ENCODE measurements at regions not wholly inside any gene's neighbourhood (a gene's known extent, or its start where the extent isn't known, plus 50 kb on each side); places are given as distances from the start of the nearest gene placed in this dataset.

DNA sequence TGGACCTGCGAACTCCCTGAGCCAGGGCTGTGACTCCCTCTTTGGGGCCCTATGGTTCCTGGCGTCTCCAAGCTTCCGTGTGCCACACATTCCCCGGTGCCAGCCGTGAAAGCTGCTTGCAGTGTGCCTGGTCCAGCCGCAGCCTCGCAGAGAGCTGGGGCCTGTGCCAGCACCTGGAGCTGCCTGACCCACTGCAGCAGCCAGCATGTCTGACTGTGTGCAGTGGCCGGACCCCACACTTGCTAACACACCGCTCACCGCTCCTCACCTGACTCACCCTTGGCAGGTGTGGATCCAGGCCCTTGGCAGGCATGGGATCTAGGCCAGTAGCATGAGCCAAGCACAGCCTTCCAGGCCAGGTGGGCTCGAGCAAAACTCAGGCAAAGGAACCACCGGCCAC is 227.5 kb downstream of the OTOR start:
- no peak overlapping the region for H3K4me3 Mint-ChIP-seq
- no peak overlapping the region for H3K4me3 ChIP-seq (ENCODE audit: low read length)
- peaks cover 3% of the 10 kb centered on the region for H3K9me3 Mint-ChIP-seq
- POLR2A ChIA-PET: no interaction called here
- no peaks in the 10 kb centered on the region for H3K36me3 Mint-ChIP-seq (ENCODE audit: low read depth)
- peaks cover 0 to 22% of the 10 kb centered on the region in 2 experiments for H3K9me3 ChIP-seq (ENCODE audit: control insufficient read depth in 1 of 2, insufficient read depth in 1 of 2, low read length in 2 of 2)
- DNase-seq (no peak), ATAC-seq (ENCODE audit: poor library complexity) (no peak)
- no peaks in the 10 kb centered on the region for H3K36me3 ChIP-seq (ENCODE audit: insufficient read depth, low read length)
- no peaks in the 10 kb centered on the region for H3K4me1 ChIP-seq (ENCODE audit: insufficient read depth, low read length)
- no peaks in the 10 kb centered on the region for H3K4me1 Mint-ChIP-seq (ENCODE audit: low read depth)
- CTCF ChIA-PET: no interaction called here
- no peak overlapping the region for H3K27ac Mint-ChIP-seq
- no peak overlapping the region for H3K27ac ChIP-seq (ENCODE audit: low read depth in 1 of 2, low read length in 2 of 2)
- intact Hi-C loops (cut with DNase I, micrococcal nuclease): no loop called here
- TF ChIP-seq, protein P1, sequence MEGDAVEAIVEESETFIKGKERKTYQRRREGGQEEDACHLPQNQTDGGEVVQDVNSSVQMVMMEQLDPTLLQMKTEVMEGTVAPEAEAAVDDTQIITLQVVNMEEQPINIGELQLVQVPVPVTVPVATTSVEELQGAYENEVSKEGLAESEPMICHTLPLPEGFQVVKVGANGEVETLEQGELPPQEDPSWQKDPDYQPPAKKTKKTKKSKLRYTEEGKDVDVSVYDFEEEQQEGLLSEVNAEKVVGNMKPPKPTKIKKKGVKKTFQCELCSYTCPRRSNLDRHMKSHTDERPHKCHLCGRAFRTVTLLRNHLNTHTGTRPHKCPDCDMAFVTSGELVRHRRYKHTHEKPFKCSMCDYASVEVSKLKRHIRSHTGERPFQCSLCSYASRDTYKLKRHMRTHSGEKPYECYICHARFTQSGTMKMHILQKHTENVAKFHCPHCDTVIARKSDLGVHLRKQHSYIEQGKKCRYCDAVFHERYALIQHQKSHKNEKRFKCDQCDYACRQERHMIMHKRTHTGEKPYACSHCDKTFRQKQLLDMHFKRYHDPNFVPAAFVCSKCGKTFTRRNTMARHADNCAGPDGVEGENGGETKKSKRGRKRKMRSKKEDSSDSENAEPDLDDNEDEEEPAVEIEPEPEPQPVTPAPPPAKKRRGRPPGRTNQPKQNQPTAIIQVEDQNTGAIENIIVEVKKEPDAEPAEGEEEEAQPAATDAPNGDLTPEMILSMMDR (IDR thresholded peaks at IDR 0.05): no peak
- H3K27me3 Mint-ChIP-seq: no peaks in the 10 kb centered on the region
- H3K27me3 ChIP-seq (ENCODE audit: control insufficient read depth in 1 of 2, insufficient read depth in 2 of 2, low read length in 2 of 2): no peaks in the 10 kb centered on the region

DNA sequence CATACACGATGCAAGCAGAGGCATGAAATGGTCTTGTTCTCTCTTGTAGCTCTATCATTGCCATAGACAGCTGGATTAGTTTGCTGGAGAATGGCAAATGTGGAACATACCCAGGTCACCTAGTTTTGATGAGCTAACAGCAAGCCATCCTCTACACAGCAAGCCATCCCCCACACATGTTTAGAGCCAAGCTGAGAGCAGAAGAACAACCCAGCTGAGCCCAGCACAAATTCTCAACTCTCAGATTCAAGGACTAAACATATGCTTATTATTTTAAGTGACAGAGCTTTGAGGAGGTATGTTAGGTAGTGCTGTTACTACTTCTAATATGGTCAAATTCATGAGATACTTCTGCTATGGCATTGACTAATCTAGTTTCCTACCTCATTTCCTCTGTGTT is 230.3 kb downstream of the OTOR start:
- Histone ChIP-seq H3K36me3 (ENCODE audit: insufficient read depth, low read length) (no peaks in the 10 kb centered on the region), H3K27me3 (ENCODE audit: control insufficient read depth in 1 of 2, insufficient read depth in 2 of 2, low read length in 2 of 2) (no peaks in the 10 kb centered on the region), H3K27ac (ENCODE audit: low read depth in 1 of 2, low read length in 2 of 2) (no peak overlapping the region), H3K4me3 (ENCODE audit: low read length) (no peak overlapping the region), H3K9me3 (ENCODE audit: control insufficient read depth in 1 of 2, insufficient read depth in 1 of 2, low read length in 2 of 2) (peaks cover 0 to 22% of the 10 kb centered on the region in 2 experiments), H3K4me1 (ENCODE audit: insufficient read depth, low read length) (no peaks in the 10 kb centered on the region)
- peaks cover 3% of the 10 kb centered on the region for H3K9me3 Mint-ChIP-seq
- ChIA-PET POLR2A (no interaction called here), CTCF (no interaction called here)
- H3K36me3 Mint-ChIP-seq (ENCODE audit: low read depth): no peaks in the 10 kb centered on the region
- ATAC-seq (ENCODE audit: poor library complexity): no peak
- H3K27me3 Mint-ChIP-seq: no peaks in the 10 kb centered on the region
- TF ChIP-seq, protein P1 (IDR thresholded peaks at IDR 0.05): no peak
- no peak for DNase-seq
- H3K27ac Mint-ChIP-seq: no peak overlapping the region
- H3K4me3 Mint-ChIP-seq: no peak overlapping the region
- no peaks in the 10 kb centered on the region for H3K4me1 Mint-ChIP-seq (ENCODE audit: low read depth)
- intact Hi-C loops (cut with DNase I, micrococcal nuclease): no loop called here

DNA sequence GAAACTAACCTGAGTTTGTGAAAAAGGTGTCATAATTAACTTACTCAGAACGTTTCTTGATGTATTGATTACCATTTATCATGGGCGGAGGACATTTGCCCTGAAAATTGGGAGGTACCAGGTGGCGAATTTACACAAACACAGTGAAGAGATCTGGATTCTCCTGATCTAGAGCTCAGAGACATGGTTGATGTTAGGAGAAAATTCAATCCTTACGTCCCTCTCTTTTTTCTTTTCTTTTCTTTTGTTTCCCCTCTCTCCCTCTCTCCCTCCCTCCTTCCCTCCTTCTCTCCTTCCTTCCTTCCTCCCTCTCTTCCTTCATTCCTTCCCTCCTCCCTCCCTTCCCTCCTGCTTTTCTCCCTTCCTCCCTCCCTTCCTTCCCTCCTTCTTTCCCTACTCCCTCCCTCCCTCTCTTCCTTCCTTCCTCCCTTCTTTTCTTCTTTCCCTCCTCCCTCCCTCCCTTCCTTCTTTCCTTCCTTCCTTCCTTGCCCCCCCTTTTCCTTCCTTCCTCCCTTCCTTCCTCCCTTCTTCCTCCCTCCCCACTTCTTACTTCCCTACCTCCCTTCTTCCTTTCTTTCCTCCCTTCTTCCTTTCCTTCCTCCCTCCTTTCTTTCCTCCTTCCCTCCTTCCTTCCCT is 234.1 kb downstream of the OTOR start:
- no peaks in the 10 kb centered on the region for H3K36me3 ChIP-seq (ENCODE audit: insufficient read depth, low read length)
- DNase-seq: no peak
- no peak overlapping the region for H3K27ac ChIP-seq (ENCODE audit: low read depth in 1 of 2, low read length in 2 of 2)
- Mint-ChIP-seq H3K9me3 (peaks cover 3% of the 10 kb centered on the region), H3K4me3 (no peak overlapping the region), H3K27me3 (no peaks in the 10 kb centered on the region), H3K27ac (no peak overlapping the region), H3K36me3 (ENCODE audit: low read depth) (no peaks in the 10 kb centered on the region), H3K4me1 (ENCODE audit: low read depth) (no peaks in the 10 kb centered on the region)
- intact Hi-C loops (cut with DNase I, micrococcal nuclease): no loop called here
- H3K4me3 ChIP-seq (ENCODE audit: low read length): no peak overlapping the region
- TF ChIP-seq, protein P1 (IDR thresholded peaks at IDR 0.05): no peak
- ATAC-seq (ENCODE audit: poor library complexity): no peak
- no peaks in the 10 kb centered on the region for H3K27me3 ChIP-seq (ENCODE audit: control insufficient read depth in 1 of 2, insufficient read depth in 2 of 2, low read length in 2 of 2)
- ChIA-PET POLR2A (no interaction called here), CTCF (no interaction called here)
- H3K4me1 ChIP-seq (ENCODE audit: insufficient read depth, low read length): no peaks in the 10 kb centered on the region
- H3K9me3 ChIP-seq (ENCODE audit: control insufficient read depth in 1 of 2, insufficient read depth in 1 of 2, low read length in 2 of 2): no peaks in the 10 kb centered on the region

All from CD4-positive, alpha-beta T cell (primary cell).